DND-41 (cell line): ENCODE measurements at regions not wholly inside any gene's neighbourhood (a gene's known extent, or its start where the extent isn't known, plus 50 kb on each side); places are given as distances from the start of the nearest gene placed in this dataset.

Source experiments
- EZH2 ChIP-seq: IDR thresholded peaks from 3 replicates; pipeline ENCODE4 v1.6.1; 2012; ENCODE audit warnings: borderline replicate concordance, low read depth, mild to moderate bottlenecking, moderate library complexity, low read length, inconsistent platforms; ENCODE audit not compliant: severe bottlenecking
- TF ChIP-seq, protein P1 (sequence below): IDR thresholded peaks from 2 replicates; pipeline ENCODE4 v1.5.1; 2012; ENCODE audit warnings: borderline replicate concordance, low read length, moderate library complexity, mild to moderate bottlenecking; ENCODE audit not compliant: poor library complexity, severe bottlenecking; ENCODE audit errors: extremely low read depth

DNA sequence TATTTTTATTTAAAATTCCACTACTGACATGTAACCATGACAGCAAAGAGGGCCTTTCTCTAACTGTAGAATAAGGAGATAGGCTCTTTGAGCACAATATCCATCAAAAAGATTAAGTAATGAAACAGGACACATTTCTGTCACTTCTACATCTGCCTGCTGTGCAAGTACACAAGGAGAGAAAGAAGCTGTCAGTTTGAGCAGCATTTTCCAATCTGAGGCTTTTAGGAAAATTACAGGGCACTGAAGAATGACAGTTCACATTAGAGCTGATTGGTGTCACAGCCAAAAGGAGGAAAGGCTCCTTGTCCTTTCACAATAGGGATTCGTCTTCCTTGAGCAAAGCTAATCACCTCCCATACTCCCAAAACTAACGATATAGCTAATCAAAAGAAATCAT is 158.8 kb upstream of the TAC1 start:
- no peak for TF ChIP-seq EZH2
- TF ChIP-seq, protein P1, sequence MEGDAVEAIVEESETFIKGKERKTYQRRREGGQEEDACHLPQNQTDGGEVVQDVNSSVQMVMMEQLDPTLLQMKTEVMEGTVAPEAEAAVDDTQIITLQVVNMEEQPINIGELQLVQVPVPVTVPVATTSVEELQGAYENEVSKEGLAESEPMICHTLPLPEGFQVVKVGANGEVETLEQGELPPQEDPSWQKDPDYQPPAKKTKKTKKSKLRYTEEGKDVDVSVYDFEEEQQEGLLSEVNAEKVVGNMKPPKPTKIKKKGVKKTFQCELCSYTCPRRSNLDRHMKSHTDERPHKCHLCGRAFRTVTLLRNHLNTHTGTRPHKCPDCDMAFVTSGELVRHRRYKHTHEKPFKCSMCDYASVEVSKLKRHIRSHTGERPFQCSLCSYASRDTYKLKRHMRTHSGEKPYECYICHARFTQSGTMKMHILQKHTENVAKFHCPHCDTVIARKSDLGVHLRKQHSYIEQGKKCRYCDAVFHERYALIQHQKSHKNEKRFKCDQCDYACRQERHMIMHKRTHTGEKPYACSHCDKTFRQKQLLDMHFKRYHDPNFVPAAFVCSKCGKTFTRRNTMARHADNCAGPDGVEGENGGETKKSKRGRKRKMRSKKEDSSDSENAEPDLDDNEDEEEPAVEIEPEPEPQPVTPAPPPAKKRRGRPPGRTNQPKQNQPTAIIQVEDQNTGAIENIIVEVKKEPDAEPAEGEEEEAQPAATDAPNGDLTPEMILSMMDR = no peak
